ENCODE measurements at regions not wholly inside any gene's neighbourhood (a gene's known extent, or its start where the extent isn't known, plus 50 kb on each side); places are given as distances from the start of the nearest gene placed in this dataset.

GRCh38 chr2:129379411-129379810, 600.1 kb upstream of the RAB6C start:
- TF ChIP-seq EP300 (IDR thresholded peaks at IDR 0.05) (no peak), CTCF (IDR thresholded peaks at IDR 0.05) (no peak)
